ENCODE measurements at regions not wholly inside any gene's neighbourhood (a gene's known extent, or its start where the extent isn't known, plus 50 kb on each side); places are given as distances from the start of the nearest gene placed in this dataset.

- Histone ChIP-seq H3K27me3 (ENCODE audit: insufficient read depth, low read length, poor library complexity, severe bottlenecking) (no peaks in the 10 kb centered on the region), H3K4me1 (ENCODE audit: insufficient read depth, low read length) (no peaks in the 10 kb centered on the region), H3K36me3 (ENCODE audit: insufficient read depth, low read length) (no peaks in the 10 kb centered on the region), H3K27ac (ENCODE audit: low read depth, low read length) (no peak overlapping the region), H3K9me3 (ENCODE audit: low read length) (no peaks in the 10 kb centered on the region), H3K4me3 (ENCODE audit: low read length) (no peak overlapping the region)
- POLR2A ChIA-PET = no interaction called here
- DNase-seq = no peak
- Mint-ChIP-seq H3K9me3 (peaks cover 1 to 6% (median 3%) of the 10 kb centered on the region in 5 donors), H3K27me3 (peaks cover under 1 to 3% of the 10 kb centered on the region in 2 donors), H3K4me3 (no peak overlapping the region), H3K36me3 (peaks cover 0 to 10% (median 4%) of the 10 kb centered on the region in 3 donors), H3K27ac (no peak overlapping the region), H3K4me1 (no peaks in the 10 kb centered on the region)
- CTCF ChIA-PET = no interaction called here
These were observed 306.7 kb upstream of the SLC24A2 start for GRCh38 chr9:20095430-20096092.

- Histone ChIP-seq H3K36me3 (ENCODE audit: insufficient read depth, low read length) (no peaks in the 10 kb centered on the region), H3K4me3 (ENCODE audit: low read length) (no peak overlapping the region), H3K27me3 (ENCODE audit: insufficient read depth, low read length, poor library complexity, severe bottlenecking) (no peaks in the 10 kb centered on the region), H3K4me1 (ENCODE audit: insufficient read depth, low read length) (no peaks in the 10 kb centered on the region), H3K27ac (ENCODE audit: low read depth, low read length) (no peak overlapping the region), H3K9me3 (ENCODE audit: low read length) (no peaks in the 10 kb centered on the region)
- CTCF ChIA-PET = no interaction called here
- Mint-ChIP-seq H3K9me3 (peaks cover 1 to 6% (median 4%) of the 10 kb centered on the region in 5 donors), H3K36me3 (peaks cover 0 to 10% (median 4%) of the 10 kb centered on the region in 3 donors), H3K4me1 (no peaks in the 10 kb centered on the region), H3K4me3 (no peak overlapping the region), H3K27ac (no peak overlapping the region), H3K27me3 (peaks cover 2% of the 10 kb centered on the region in 2 donors)
- POLR2A ChIA-PET = no interaction called here
- no peak for DNase-seq
These were observed 303.7 kb upstream of the SLC24A2 start for GRCh38 chr9:20092561-20092960.

- H3K27me3 Mint-ChIP-seq = peaks cover 3 to 4% of the 10 kb centered on the region in 2 donors
- H3K9me3 ChIP-seq (ENCODE audit: low read length) = no peaks in the 10 kb centered on the region
- H3K4me1 ChIP-seq (ENCODE audit: insufficient read depth, low read length) = no peaks in the 10 kb centered on the region
- no peak overlapping the region for H3K4me3 Mint-ChIP-seq
- no peaks in the 10 kb centered on the region for H3K4me1 Mint-ChIP-seq
- H3K27ac ChIP-seq (ENCODE audit: low read depth, low read length) = no peak overlapping the region
- POLR2A ChIA-PET = no interaction called here
- no peaks in the 10 kb centered on the region for H3K36me3 ChIP-seq (ENCODE audit: insufficient read depth, low read length)
- H3K36me3 Mint-ChIP-seq = peaks cover 0 to 10% (median 2%) of the 10 kb centered on the region in 3 donors
- H3K9me3 Mint-ChIP-seq = peaks cover 1 to 6% (median 4%) of the 10 kb centered on the region in 5 donors
- H3K4me3 ChIP-seq (ENCODE audit: low read length) = no peak overlapping the region
- no peaks in the 10 kb centered on the region for H3K27me3 ChIP-seq (ENCODE audit: insufficient read depth, low read length, poor library complexity, severe bottlenecking)
- H3K27ac Mint-ChIP-seq = no peak overlapping the region
- DNase-seq = no peak
- CTCF ChIA-PET = no interaction called here
These were observed 298.6 kb upstream of the SLC24A2 start for GRCh38 chr9:20087481-20087880.

- no peaks in the 10 kb centered on the region for H3K4me1 Mint-ChIP-seq
- no peaks in the 10 kb centered on the region for H3K36me3 ChIP-seq (ENCODE audit: insufficient read depth, low read length)
- ChIA-PET CTCF (no interaction called here), POLR2A (no interaction called here)
- no peak overlapping the region for H3K27ac Mint-ChIP-seq
- no peaks in the 10 kb centered on the region for H3K4me1 ChIP-seq (ENCODE audit: insufficient read depth, low read length)
- no peak for DNase-seq
- peaks cover 0 to 2% (median 1%) of the 10 kb centered on the region in 5 donors for H3K9me3 Mint-ChIP-seq
- no peaks in the 10 kb centered on the region for H3K9me3 ChIP-seq (ENCODE audit: low read length)
- no peak overlapping the region for H3K4me3 Mint-ChIP-seq
- H3K4me3 ChIP-seq (ENCODE audit: low read length) = no peak overlapping the region
- H3K36me3 Mint-ChIP-seq = peaks cover 0 to 1% (median 0%) of the 10 kb centered on the region in 3 donors
- H3K27me3 Mint-ChIP-seq = peaks cover 3 to 4% of the 10 kb centered on the region in 2 donors
- no peak overlapping the region for H3K27ac ChIP-seq (ENCODE audit: low read depth, low read length)
- no peaks in the 10 kb centered on the region for H3K27me3 ChIP-seq (ENCODE audit: insufficient read depth, low read length, poor library complexity, severe bottlenecking)
These were observed 297.0 kb upstream of the SLC24A2 start for GRCh38 chr9:20085842-20086241.

- Histone ChIP-seq H3K36me3 (ENCODE audit: insufficient read depth, low read length) (no peaks in the 10 kb centered on the region), H3K4me3 (ENCODE audit: low read length) (no peak overlapping the region), H3K9me3 (ENCODE audit: low read length) (no peaks in the 10 kb centered on the region), H3K27ac (ENCODE audit: low read depth, low read length) (no peak overlapping the region), H3K27me3 (ENCODE audit: insufficient read depth, low read length, poor library complexity, severe bottlenecking) (no peaks in the 10 kb centered on the region), H3K4me1 (ENCODE audit: insufficient read depth, low read length) (no peaks in the 10 kb centered on the region)
- peaks cover 2 to 3% of the 10 kb centered on the region in 2 donors for H3K27me3 Mint-ChIP-seq
- DNase-seq = no peak
- H3K27ac Mint-ChIP-seq = peak overlapping the region in 2 of 8 donors; percentile 7 to 44
- POLR2A ChIA-PET = no interaction called here
- CTCF ChIA-PET = no interaction called here
- H3K4me1 Mint-ChIP-seq = no peaks in the 10 kb centered on the region
- H3K4me3 Mint-ChIP-seq = no peak overlapping the region
- H3K36me3 Mint-ChIP-seq = no peaks in the 10 kb centered on the region
- H3K9me3 Mint-ChIP-seq = no peaks in the 10 kb centered on the region
These were observed 295.3 kb upstream of the SLC24A2 start for GRCh38 chr9:20084125-20084524.

- no peak for DNase-seq
- no peaks in the 10 kb centered on the region for H3K27me3 ChIP-seq (ENCODE audit: insufficient read depth, low read length, poor library complexity, severe bottlenecking)
- CTCF ChIA-PET = no interaction called here
- H3K4me3 ChIP-seq (ENCODE audit: low read length) = no peak overlapping the region
- H3K36me3 ChIP-seq (ENCODE audit: insufficient read depth, low read length) = no peaks in the 10 kb centered on the region
- peaks cover 2 to 3% of the 10 kb centered on the region in 2 donors for H3K27me3 Mint-ChIP-seq
- no peaks in the 10 kb centered on the region for H3K9me3 ChIP-seq (ENCODE audit: low read length)
- H3K27ac Mint-ChIP-seq = no peak overlapping the region
- H3K4me3 Mint-ChIP-seq = no peak overlapping the region
- no peaks in the 10 kb centered on the region for H3K4me1 ChIP-seq (ENCODE audit: insufficient read depth, low read length)
- no peaks in the 10 kb centered on the region for H3K36me3 Mint-ChIP-seq
- H3K9me3 Mint-ChIP-seq = no peaks in the 10 kb centered on the region
- H3K4me1 Mint-ChIP-seq = no peaks in the 10 kb centered on the region
- POLR2A ChIA-PET = no interaction called here
- H3K27ac ChIP-seq (ENCODE audit: low read depth, low read length) = no peak overlapping the region
These were observed 294.6 kb upstream of the SLC24A2 start for GRCh38 chr9:20083390-20083789.

GRCh38 chr9:20082831-20083230 lies 294.0 kb upstream of the SLC24A2 start:
- Histone ChIP-seq H3K27me3 (ENCODE audit: insufficient read depth, low read length, poor library complexity, severe bottlenecking) (no peaks in the 10 kb centered on the region), H3K4me3 (ENCODE audit: low read length) (no peak overlapping the region), H3K9me3 (ENCODE audit: low read length) (no peaks in the 10 kb centered on the region), H3K27ac (ENCODE audit: low read depth, low read length) (no peak overlapping the region), H3K4me1 (ENCODE audit: insufficient read depth, low read length) (no peaks in the 10 kb centered on the region), H3K36me3 (ENCODE audit: insufficient read depth, low read length) (no peaks in the 10 kb centered on the region)
- Mint-ChIP-seq H3K4me1 (no peaks in the 10 kb centered on the region), H3K9me3 (no peaks in the 10 kb centered on the region), H3K27me3 (peaks cover 2 to 3% of the 10 kb centered on the region in 2 donors), H3K36me3 (no peaks in the 10 kb centered on the region), H3K4me3 (no peak overlapping the region), H3K27ac (no peak overlapping the region)
- no peak for DNase-seq
- CTCF ChIA-PET = no interaction called here
- POLR2A ChIA-PET = no interaction called here

- Mint-ChIP-seq H3K4me3 (no peak overlapping the region), H3K27ac (no peak overlapping the region), H3K36me3 (no peaks in the 10 kb centered on the region), H3K4me1 (no peaks in the 10 kb centered on the region), H3K9me3 (no peaks in the 10 kb centered on the region), H3K27me3 (peaks cover 0 to 2% of the 10 kb centered on the region in 2 donors)
- CTCF ChIA-PET = no interaction called here
- Histone ChIP-seq H3K27ac (ENCODE audit: low read depth, low read length) (no peak overlapping the region), H3K4me3 (ENCODE audit: low read length) (no peak overlapping the region), H3K27me3 (ENCODE audit: insufficient read depth, low read length, poor library complexity, severe bottlenecking) (no peaks in the 10 kb centered on the region), H3K4me1 (ENCODE audit: insufficient read depth, low read length) (no peaks in the 10 kb centered on the region), H3K36me3 (ENCODE audit: insufficient read depth, low read length) (no peaks in the 10 kb centered on the region), H3K9me3 (ENCODE audit: low read length) (no peaks in the 10 kb centered on the region)
- POLR2A ChIA-PET = no interaction called here
- no peak for DNase-seq
These were observed 293.6 kb upstream of the SLC24A2 start for GRCh38 chr9:20082406-20082805.
